HCT116 (cell line): ENCODE measurements at regions not wholly inside any gene's neighbourhood (a gene's known extent, or its start where the extent isn't known, plus 50 kb on each side); places are given as distances from the start of the nearest gene placed in this dataset.
"Not testable (repeated sequence)": the region's sequence is repeated elsewhere in the genome, so short reads cannot be mapped to it uniquely, and the experiment has no call there.

Experiments
- CBX3 ChIP-seq: IDR thresholded peaks from 2 replicates; pipeline ENCODE4 v1.6.1; 2012; ENCODE audit warnings: low read depth
- EGR1 ChIP-seq: IDR thresholded peaks from 2 replicates; pipeline ENCODE4 v1.6.1; 2012; ENCODE audit warnings: low read depth
- EZH2 ChIP-seq: fragments of 200-600 bp; sonication (generic); IDR thresholded peaks from 2 replicates; pipeline ENCODE4 v1.6.1; 2017; ENCODE audit warnings: antibody characterized with exemption, mixed run types
- EZH2phosphoT487 ChIP-seq: fragments of 200-600 bp; IDR thresholded peaks from 2 replicates; pipeline ENCODE4 v1.6.1; 2018; ENCODE audit warnings: antibody characterized with exemption, borderline replicate concordance
- FOSL1 ChIP-seq: IDR thresholded peaks from 2 replicates; pipeline ENCODE4 v1.6.1; 2012; ENCODE audit warnings: low read depth
- POLR2A ChIP-seq: IDR thresholded peaks from 2 replicates; pipeline ENCODE4 v1.7.0; 2011; ENCODE audit warnings: borderline replicate concordance; ENCODE audit not compliant: insufficient read depth, insufficient read length; ENCODE audit errors: extremely low read depth
- POLR2AphosphoS5 ChIP-seq: IDR thresholded peaks from 2 replicates; pipeline ENCODE4 v1.6.1; 2011; ENCODE audit warnings: mild to moderate bottlenecking, low read depth, low read length, moderate library complexity
- RAD21 ChIP-seq: IDR thresholded peaks from 2 replicates; pipeline ENCODE4 v1.6.1; 2012; ENCODE audit warnings: low read depth, mild to moderate bottlenecking
- SIN3A ChIP-seq: IDR thresholded peaks from 2 replicates; pipeline ENCODE4 v1.6.1; 2012; ENCODE audit warnings: low read depth
- TF ChIP-seq, protein P1 (sequence below): IDR thresholded peaks from 2 replicates; pipeline ENCODE4 v1.6.1; 2012
- TF ChIP-seq, protein P2 (sequence below): IDR thresholded peaks from 2 replicates; pipeline ENCODE4 v1.6.1; 2012; ENCODE audit warnings: low read depth
- TF ChIP-seq, protein P3 (sequence below), 3 experiments: fragments of 200-600 bp in 1 of 3; sonication (generic) in 1 of 3; IDR thresholded peaks in 2 of 3; conservative IDR thresholded peaks in 1 of 3; 2 replicates each; pipeline ENCODE4 v1.5.1; 2012 to 2017; ENCODE audit warnings: low read depth in 2 of 3, low read length in 2 of 3, antibody characterized with exemption in 1 of 3, borderline replicate concordance in 1 of 3, control low read depth in 1 of 3, mild to moderate bottlenecking in 1 of 3, mixed read lengths in 1 of 3, mixed run types in 1 of 3, moderate library complexity in 1 of 3; ENCODE audit not compliant: insufficient read depth in 1 of 3
- TF ChIP-seq, protein P4 (sequence below): IDR thresholded peaks from 2 replicates; pipeline ENCODE4 v1.6.1; 2012
- TF ChIP-seq, protein P5 (sequence below): IDR thresholded peaks from 2 replicates; pipeline ENCODE4 v1.6.1; 2011; ENCODE audit warnings: mild to moderate bottlenecking, low read length, moderate library complexity; ENCODE audit not compliant: insufficient replicate concordance; ENCODE audit errors: extremely low read depth

DNA sequence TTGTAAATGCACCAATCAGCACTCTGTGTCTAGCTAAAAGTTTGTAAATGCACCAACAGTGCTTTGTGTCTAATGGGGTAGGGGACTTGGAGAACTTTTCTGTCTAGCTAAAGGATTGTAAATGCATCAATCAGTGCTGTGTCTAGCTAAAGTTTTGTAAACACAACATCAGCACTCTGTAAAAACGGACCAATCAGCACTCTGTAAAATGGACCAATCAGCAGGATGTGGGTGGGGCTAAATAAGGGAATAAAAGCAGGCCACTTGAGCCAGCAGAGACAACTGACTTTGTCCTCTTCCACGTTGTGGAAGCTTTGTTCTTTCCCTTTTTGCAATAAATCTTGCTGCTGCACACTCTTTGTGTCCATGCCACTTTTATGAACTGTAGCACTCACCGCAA is 346.3 kb downstream of the LMBRD1 start:
- TF ChIP-seq, protein P1, sequence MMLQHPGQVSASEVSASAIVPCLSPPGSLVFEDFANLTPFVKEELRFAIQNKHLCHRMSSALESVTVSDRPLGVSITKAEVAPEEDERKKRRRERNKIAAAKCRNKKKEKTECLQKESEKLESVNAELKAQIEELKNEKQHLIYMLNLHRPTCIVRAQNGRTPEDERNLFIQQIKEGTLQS: not testable (repeated sequence)
- TF ChIP-seq, protein P2, sequence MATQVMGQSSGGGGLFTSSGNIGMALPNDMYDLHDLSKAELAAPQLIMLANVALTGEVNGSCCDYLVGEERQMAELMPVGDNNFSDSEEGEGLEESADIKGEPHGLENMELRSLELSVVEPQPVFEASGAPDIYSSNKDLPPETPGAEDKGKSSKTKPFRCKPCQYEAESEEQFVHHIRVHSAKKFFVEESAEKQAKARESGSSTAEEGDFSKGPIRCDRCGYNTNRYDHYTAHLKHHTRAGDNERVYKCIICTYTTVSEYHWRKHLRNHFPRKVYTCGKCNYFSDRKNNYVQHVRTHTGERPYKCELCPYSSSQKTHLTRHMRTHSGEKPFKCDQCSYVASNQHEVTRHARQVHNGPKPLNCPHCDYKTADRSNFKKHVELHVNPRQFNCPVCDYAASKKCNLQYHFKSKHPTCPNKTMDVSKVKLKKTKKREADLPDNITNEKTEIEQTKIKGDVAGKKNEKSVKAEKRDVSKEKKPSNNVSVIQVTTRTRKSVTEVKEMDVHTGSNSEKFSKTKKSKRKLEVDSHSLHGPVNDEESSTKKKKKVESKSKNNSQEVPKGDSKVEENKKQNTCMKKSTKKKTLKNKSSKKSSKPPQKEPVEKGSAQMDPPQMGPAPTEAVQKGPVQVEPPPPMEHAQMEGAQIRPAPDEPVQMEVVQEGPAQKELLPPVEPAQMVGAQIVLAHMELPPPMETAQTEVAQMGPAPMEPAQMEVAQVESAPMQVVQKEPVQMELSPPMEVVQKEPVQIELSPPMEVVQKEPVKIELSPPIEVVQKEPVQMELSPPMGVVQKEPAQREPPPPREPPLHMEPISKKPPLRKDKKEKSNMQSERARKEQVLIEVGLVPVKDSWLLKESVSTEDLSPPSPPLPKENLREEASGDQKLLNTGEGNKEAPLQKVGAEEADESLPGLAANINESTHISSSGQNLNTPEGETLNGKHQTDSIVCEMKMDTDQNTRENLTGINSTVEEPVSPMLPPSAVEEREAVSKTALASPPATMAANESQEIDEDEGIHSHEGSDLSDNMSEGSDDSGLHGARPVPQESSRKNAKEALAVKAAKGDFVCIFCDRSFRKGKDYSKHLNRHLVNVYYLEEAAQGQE: not testable (repeated sequence)
- TF ChIP-seq, protein P3, sequence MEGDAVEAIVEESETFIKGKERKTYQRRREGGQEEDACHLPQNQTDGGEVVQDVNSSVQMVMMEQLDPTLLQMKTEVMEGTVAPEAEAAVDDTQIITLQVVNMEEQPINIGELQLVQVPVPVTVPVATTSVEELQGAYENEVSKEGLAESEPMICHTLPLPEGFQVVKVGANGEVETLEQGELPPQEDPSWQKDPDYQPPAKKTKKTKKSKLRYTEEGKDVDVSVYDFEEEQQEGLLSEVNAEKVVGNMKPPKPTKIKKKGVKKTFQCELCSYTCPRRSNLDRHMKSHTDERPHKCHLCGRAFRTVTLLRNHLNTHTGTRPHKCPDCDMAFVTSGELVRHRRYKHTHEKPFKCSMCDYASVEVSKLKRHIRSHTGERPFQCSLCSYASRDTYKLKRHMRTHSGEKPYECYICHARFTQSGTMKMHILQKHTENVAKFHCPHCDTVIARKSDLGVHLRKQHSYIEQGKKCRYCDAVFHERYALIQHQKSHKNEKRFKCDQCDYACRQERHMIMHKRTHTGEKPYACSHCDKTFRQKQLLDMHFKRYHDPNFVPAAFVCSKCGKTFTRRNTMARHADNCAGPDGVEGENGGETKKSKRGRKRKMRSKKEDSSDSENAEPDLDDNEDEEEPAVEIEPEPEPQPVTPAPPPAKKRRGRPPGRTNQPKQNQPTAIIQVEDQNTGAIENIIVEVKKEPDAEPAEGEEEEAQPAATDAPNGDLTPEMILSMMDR (IDR thresholded peaks at IDR 0.05 in 2 of 3, conservative IDR thresholded peaks at IDR 0.05 in 1 of 3; ENCODE audit: borderline replicate concordance in 1 of 3, insufficient read depth in 1 of 3, low read depth in 2 of 3, low read length in 2 of 3): not testable (repeated sequence)
- TF ChIP-seq, protein P4, sequence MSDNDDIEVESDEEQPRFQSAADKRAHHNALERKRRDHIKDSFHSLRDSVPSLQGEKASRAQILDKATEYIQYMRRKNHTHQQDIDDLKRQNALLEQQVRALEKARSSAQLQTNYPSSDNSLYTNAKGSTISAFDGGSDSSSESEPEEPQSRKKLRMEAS: not testable (repeated sequence)
- not testable (repeated sequence) for TF ChIP-seq RAD21, POLR2A, EGR1, SIN3A, EZH2phosphoT487, FOSL1, EZH2, POLR2AphosphoS5, CBX3
- TF ChIP-seq, protein P5, sequence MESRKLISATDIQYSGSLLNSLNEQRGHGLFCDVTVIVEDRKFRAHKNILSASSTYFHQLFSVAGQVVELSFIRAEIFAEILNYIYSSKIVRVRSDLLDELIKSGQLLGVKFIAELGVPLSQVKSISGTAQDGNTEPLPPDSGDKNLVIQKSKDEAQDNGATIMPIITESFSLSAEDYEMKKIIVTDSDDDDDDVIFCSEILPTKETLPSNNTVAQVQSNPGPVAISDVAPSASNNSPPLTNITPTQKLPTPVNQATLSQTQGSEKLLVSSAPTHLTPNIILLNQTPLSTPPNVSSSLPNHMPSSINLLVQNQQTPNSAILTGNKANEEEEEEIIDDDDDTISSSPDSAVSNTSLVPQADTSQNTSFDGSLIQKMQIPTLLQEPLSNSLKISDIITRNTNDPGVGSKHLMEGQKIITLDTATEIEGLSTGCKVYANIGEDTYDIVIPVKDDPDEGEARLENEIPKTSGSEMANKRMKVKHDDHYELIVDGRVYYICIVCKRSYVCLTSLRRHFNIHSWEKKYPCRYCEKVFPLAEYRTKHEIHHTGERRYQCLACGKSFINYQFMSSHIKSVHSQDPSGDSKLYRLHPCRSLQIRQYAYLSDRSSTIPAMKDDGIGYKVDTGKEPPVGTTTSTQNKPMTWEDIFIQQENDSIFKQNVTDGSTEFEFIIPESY: not testable (repeated sequence)
